NCI-H82 treated with DMSO at 0.1 percent for 48 hours (cell line): ENCODE measurements at regions not wholly inside any gene's neighbourhood (a gene's known extent, or its start where the extent isn't known, plus 50 kb on each side); places are given as distances from the start of the nearest gene placed in this dataset.
"Not testable (repeated sequence)": the region's sequence is repeated elsewhere in the genome, so short reads cannot be mapped to it uniquely, and the experiment has no call there.

Experiments used
- DNase-seq: peaks from one replicate; lab custom pipeline; 2025; ENCODE audit not compliant: unreplicated experiment; lab: John Stamatoyannopoulos, UW

DNA sequence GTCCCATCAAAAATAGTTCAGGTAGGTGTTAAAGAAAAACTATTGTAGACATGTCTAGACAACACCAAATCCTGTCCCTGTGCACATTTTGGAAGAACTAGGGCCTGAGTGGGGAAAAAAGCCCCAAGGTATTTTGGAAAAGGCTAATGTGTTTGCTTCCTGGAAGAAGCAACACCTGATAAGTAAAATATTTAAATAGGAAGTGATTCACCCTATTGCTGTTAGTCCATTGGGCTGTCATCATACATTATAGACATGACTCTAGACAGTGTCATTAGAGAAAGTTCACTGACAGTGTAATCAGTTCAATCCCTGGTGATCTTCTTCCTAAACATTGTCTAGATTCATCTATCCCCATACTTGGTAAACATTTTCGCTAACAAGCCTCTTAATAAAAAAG, 465.3 kb downstream of the CBLN4 start:
- no peak for DNase-seq

DNA sequence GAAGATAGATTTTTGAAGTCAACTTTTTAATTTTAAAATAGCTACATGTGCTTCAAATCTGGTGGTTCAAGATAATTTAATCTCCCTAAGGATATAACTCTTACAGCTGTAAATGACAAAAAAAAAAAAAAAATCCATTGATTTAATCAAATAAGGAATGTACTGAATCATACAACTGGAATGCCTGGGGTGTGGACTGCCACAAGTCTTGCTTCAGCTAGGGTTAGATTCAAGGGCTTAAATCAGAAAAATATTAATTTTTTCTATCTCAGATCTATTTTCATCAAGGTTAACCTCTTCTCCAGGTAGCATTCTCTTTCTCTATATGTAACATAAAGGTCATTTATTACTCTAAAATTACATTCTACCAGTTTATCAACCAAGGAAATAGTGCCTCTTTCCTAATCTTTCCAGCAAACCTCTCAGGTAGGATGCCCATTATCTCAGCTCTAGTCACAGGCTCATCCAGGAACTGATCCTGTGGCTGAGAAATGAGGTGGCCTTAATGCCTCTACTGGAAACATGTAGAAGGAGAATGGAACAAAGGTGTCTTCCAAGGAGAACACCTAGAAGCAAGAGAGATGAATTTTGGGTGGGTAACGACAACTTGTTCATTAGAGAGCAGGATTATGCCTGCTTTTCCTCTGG, 466.9 kb downstream of the CBLN4 start:
- DNase-seq, result no peak

DNA sequence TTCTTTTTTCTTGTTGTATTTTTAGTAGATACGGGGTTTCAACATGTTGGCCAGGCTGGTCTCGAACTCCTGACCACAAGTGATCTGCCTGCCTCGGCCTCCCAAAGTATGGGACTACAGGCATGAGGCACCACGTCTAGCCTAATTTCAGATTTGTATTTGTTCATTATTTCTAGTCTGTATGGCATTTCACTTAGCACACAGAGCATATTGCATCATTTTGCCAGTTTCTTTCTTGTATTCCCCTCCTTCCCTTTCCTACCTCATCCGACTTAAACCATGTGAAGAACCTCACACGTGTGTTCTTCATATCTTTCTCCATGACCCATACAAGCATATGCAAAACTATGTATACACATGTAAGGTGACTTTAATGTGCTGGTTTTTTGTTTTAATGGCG, 470.0 kb downstream of the CBLN4 start:
- no peak for DNase-seq

DNA sequence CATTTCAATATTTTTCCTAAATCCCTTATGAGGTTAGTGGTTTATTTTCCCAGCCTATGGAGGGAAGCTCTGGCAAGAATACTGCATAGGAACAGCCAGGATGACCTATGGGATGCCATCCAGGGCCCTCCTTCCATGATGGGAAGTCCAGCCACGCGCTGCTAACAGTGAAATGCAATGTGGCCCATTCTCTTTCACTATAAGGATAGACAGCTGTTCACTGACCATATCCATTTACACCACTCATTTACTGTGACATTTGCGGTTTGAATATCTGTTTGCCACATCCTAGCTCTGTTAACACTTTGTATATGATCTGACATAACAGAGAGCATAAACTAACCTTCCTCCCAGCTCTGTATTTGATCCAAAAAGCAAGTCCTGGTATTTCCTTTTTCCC, 471.7 kb downstream of the CBLN4 start:
- DNase-seq, result no peak

DNA sequence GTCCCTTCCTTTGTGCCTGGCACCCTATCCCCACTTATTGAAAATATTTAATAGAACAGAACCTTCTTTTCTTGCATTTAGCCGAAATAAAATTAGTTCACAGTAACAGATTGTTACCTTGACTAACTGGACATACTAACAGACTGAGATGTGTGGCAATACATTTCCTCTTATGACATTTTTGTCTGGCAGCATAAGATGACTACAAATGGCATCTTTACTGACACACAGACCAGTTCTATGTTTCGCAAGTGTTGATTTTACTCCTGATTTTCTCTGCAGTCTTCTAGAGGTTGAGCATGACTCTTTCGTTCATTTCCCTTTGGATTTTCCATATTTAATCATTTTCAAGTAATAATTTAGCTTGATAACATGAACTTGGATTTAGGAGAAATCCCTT, 474.6 kb downstream of the CBLN4 start:
- DNase-seq, result no peak

GRCh38 chr20:55528482-55528881, 476.8 kb downstream of the CBLN4 start:
- no peak for DNase-seq

DNA sequence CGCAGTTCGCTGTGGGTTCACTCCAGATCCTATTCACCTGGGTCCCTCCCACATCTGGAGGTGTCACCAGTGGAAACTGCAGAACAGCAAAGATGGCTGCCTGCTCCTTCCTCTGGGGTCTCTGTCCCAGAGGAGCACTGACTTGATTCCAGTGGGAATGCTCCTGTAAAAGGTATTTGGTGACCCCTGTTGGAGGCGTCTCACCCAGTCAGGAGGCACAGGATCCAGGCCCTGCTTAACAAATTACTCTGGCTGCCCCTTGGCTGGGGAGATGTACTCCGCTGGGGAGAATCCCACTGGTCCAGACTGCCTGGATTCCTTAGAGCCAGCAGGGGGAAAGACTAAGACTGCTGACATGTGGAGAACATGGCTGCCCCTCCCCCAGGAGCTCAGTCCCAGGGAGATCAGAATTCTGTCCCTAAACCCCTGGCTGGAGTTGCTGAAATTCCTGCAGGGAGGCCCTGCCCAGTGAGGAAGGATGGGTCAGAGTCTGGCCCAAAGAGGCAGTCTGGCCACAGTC, 483.0 kb downstream of the CBLN4 start:
- no peak for DNase-seq

DNA sequence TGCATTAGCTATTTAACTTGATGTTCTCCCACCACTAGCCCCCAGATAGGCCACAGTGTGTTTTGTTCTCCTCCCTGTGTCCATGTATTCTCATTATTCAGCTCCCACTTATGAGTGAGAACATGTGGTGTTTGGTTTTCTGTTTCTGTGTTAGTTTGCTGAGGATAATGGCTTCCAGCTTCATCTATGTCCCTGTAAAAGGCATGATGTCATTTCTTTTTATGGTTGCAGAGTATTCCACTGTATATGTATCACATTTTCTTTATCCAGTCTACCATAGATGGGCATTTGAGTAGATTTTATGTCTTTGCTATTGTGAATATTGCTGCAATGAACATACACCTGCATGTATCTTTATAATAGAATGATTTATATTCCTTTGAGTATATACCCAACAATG, 487.7 kb downstream of the CBLN4 start:
- DNase-seq, result not testable (repeated sequence)

DNA sequence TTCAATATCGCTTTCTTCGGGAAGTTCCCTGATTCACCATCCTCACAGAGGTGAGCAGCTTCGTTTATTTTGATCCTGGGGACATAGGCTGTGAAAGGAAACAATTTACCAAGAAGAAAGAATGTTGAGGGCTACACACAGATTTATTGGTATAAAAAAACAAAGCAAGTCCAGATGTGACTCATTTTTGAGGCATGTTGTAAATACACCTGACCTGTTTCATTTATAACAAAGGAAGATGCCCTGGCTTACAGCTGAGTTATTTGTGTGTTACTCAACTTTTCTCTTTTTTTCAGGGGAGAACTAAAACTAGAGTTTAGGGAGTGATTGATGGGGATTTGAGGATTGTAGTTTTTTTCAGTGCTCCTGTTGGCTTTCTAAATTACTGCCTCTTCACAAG, 489.5 kb downstream of the CBLN4 start:
- no peak for DNase-seq

GRCh38 chr20:55514531-55514930, 490.8 kb downstream of the CBLN4 start:
- DNase-seq, result no peak

DNA sequence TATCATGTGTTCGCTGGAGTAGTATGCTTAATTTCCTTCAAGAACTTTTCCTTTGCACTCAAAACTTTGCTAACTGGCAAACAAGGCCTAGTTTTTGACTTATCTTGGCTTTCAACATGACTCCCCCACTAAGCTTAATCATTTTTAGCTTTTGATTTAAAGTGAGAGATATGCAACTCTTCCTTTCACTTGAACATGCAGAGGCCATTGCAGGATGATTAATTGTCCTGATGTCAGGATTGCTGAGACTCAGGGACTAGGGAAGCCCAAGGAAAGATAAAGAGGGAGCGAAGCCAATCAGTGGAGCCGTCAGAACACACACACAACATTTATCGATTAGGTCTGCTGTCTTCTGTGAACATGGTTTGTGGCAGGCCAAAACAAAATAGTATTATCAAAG, 491.4 kb downstream of the CBLN4 start:
- no peak for DNase-seq

GRCh38 chr20:55500130-55500529, 505.2 kb downstream of the CBLN4 start:
- no peak for DNase-seq

- no peak for DNase-seq
Measured at GRCh38 chr20:55488593-55488992, 516.7 kb downstream of the CBLN4 start.

DNA sequence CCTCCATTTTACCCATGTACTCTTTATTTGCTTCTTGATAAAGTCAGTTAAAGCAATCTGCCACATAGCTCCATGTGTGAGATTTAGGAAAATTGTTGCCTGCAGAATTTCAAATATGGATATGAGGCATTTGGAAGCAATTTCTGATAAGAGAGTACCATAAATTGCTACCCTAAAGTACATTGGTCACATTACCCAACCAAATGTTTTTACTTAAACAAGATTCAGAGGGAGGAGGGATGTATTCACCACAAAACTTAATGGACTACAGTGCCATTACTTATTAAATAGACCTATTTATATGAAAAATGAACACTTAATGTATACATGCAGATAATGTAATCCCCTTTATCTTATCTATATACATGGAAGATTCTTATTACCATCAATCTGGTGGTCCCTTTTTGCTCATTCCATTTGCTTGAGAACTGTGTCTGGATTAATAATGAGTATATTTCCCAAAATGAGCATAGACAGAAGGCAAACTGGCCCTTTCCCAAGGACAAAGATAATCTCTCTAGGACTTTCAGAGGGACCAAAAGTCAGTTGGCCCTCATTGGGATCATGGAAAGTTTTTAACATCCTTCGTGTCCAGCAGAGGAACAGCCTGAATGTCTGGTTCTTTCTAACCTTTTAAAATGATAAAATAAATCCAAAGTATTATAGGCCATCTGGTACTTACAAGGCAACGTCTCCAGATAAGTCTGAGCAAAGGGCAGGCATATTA, 526.4 kb downstream of the CBLN4 start:
- no peak for DNase-seq

- DNase-seq, result peak; percentile 16
Measured at GRCh38 chr20:55472704-55473103, 532.6 kb downstream of the CBLN4 start.

DNA sequence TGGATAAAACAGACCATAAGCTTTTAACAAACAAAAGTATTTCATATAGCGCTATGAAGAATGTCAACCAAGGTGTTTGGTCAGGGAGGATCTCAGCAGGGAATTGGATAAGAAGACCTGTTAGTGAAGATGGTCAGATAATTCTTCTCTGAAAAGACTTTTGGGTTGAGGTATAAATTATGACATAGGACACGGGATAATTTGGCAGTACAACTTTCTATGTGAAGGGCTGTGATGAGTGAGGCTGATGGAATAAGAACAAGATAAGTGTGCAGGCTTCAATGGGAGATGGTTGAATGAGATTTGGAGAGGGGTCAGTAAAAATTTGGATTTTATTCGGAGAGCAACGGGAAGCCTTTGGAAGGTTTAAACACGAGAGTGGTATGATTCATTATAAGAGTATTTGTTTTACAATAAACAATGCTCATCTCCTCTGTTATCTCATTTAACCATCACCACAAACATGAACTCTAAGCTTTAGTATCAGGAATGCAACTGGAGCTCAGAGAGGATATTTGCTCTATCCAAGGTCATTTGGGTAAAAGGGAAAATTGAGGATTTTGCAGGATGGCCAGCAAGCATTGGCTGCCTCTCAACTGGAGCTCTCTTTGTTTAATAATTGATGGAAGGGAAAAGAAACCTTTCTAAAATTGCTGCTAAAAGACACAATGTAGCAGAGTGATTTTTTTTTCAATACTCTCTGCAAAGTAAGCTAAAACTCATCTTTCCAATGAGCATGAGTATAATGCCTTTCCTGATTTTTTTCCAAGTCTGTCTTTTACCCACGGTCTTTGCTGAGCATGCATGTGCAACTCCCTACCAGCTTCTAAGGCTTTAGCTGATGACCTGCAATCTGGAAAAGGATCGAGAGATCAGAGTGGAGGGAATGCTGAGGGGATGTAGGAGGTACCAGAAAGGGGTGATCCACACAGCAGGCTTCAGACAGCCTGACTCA, 534.0 kb downstream of the CBLN4 start:
- no peak for DNase-seq

DNA sequence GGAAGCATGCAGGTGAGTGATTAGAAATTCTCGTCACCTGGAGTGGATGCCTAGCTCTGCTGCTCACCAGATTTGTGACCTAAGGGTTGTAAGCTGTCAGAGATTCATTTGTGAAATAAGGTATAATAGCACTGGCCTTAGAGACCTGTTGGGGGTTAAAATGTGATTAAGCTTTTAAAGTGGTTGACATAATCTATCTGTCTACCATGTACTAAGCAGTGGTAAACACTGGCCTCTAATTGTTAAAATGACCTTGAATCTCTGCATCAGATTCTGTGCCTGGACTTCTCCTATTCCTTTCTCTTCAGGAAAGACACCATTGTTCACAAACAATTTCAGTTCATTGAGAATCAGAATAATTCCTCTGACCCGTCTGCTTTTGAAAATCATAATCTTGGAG, 536.2 kb downstream of the CBLN4 start:
- peak; percentile 86 for DNase-seq

DNA sequence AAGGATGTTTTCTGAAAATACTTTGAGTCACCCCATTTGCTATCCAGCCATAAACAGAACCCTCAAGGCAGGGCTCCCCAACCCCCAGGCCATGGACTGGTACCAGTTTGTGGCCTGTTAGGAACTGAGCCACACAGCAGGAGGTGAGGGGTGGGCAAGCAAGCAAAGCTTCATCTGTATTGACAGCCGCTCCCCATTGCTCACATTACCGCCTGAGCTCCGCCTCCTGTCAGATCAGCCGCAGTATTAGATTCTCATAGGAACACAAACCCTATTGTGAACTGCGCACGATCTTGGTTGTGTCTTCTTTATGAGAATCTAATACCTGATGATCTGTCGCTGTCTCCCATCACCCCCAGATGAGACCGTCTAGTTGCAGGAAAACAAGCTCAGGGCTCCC, 543.8 kb downstream of the CBLN4 start:
- no peak for DNase-seq

- DNase-seq, result no peak
Measured at GRCh38 chr20:55456316-55456940, 548.9 kb downstream of the CBLN4 start.

DNA sequence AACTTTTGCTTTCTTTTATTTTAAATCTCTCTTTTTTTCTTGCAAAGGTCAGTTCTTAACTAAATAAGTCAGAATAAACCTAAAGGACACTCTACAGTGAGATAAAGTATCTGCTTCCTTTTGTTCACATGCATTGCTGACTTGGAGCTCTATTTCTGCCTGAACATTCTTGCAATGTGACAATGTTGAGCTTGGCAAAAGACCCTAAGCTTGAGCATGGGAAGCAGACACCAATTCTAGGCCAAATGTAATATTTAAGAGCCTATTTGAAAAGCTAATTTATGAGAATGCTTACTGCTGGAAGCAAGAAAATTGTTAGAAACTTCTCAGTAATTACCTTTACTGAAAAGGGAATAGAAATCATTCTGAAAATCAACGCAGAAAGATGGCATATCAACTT, 556.2 kb downstream of the CBLN4 start:
- no peak for DNase-seq

- no peak for DNase-seq
Measured at GRCh38 chr20:55446301-55446700, 559.0 kb downstream of the CBLN4 start.
